SIG-M5 treated with dmso at 0.1 percent for 504 hours (cell line): ENCODE measurements at regions not wholly inside any gene's neighbourhood (a gene's known extent, or its start where the extent isn't known, plus 50 kb on each side); places are given as distances from the start of the nearest gene placed in this dataset.

Experiments
- DNase-seq: peaks from one replicate; lab custom pipeline; 2025; ENCODE audit not compliant: unreplicated experiment; lab: John Stamatoyannopoulos, UW

- DNase-seq, result no peak
Measured at GRCh38 chr9:126151031-126151685, 175.5 kb upstream of the MVB12B start.

DNA sequence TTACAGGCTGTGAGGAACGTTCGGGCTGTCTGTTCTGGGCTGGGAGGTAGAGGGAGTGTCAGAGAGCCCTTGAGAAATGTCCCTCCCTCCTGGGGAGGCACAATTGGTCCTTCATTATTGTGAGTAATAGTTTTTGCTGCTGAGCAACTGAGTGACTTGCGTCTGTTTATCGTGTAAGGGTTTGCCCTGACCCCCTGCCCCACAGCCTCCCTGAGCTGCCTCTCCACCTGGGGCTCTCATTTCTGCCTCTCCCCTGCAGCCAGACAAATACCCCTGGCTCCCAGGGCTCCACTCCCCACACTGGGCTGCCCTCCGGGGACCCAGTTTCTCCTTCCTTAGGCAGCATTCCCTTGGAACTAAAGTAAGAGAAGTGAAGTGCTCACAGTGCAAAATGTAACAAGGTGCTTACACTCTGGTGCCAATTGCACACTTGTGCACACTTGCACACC is 174.9 kb upstream of the MVB12B start:
- DNase-seq, result no peak

DNA sequence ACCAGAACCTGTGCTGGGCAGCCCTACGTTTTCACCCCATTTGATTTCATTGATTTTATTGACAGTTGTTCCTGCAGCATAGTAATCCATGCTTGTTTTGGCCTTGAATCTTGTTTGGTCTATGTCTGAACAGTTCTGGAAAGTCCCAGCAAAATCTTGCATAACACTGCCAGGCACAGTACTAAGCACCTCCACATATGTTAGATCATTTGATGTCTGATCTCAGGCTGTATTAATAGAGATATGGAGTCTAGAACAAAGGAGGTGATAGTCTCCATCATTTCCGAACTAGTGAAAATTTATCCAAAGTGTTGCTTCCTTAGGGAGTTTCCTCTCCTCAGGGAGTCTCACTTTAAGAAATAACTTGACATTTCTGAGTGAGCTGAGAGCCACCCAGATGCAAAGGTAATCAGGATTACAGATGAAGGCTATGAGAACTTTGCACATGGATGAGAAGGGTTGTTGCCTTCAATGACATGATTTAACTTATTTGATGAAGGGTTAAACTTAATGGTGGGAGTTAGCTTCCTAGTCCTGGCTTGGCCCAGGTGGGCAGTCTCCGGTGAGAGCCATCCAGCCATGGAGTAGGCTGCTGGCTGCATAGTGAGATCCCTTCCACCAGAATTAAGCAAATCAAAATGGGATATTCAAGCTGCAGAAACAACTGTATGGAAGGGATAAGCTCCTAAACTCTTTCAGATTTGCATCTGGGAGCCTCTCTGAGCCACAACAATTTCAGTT is 173.8 kb upstream of the MVB12B start:
- no peak for DNase-seq

GRCh38 chr9:126153382-126153781 is 173.2 kb upstream of the MVB12B start:
- DNase-seq, result no peak

DNA sequence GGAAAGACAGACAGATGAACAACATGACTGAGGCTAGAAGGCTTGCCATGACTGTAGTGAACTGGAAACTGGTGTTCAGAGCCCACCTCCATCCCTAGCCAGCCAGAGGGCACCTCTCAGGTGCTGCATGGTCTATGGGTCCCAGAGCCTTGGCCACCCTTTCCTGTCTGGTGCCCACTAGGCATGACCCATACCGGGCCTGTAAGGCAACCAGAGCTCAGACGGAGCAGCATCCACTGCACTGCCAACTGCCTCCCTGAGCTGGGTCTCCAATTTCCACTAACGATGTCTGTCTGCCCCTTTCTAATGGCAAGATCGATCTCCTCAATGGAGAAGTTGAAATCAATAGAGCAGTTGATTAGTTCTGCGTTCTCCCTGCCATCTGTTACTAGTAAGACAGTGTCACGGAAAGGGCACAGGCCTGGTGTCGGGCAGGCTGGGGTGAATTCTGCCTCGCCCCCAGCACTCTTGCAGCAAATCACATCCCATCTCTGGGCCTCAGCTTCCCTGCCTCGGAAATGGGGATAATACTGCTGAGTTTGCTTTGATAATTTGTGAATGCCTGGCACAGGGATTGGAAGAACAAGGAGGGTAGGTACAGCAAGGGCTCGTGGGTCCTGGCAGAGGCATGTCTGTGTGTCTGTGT is 172.3 kb upstream of the MVB12B start:
- no peak for DNase-seq

GRCh38 chr9:126154869-126155268 is 171.8 kb upstream of the MVB12B start:
- no peak for DNase-seq

- no peak for DNase-seq
Measured at GRCh38 chr9:126155756-126156664, 170.6 kb upstream of the MVB12B start.

DNA sequence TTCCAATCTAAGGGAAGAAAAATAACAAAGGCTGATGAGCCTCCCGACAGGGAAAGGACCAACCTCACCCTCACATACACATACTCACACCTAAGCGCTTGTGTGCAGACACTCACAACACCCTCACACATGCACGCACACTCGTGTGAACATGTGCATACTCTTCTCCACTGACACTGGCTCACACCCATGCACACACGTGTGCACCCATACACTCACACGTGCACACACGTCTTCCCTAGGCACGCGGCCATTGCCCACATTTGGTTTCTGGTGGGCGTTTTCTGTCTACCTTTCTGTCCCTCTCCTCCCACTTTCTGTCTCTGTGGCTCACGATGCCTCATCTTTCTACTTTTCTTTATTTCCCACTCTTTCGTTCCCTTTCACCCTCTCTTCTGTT is 169.7 kb upstream of the MVB12B start:
- DNase-seq, result no peak

DNA sequence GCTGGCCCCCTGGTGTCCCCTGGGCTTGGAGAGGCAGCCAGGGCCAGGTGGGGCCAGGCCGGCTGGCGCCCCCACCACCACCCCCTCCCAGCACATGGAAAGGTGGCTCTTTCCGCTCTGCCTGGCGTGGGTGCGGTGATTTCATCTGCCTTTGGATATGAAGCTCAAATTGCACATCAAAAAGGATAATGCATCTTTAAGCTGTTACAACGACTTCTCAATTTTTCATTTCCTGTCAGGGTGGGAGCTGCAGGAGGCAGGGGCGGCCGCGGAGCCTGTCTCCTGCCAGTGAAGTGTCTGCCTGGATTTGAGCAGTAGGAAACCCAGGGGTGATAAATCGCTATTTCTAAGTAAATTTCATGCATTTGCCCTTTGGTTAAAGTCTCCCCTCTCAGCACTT is 169.2 kb upstream of the MVB12B start:
- no peak for DNase-seq

DNA sequence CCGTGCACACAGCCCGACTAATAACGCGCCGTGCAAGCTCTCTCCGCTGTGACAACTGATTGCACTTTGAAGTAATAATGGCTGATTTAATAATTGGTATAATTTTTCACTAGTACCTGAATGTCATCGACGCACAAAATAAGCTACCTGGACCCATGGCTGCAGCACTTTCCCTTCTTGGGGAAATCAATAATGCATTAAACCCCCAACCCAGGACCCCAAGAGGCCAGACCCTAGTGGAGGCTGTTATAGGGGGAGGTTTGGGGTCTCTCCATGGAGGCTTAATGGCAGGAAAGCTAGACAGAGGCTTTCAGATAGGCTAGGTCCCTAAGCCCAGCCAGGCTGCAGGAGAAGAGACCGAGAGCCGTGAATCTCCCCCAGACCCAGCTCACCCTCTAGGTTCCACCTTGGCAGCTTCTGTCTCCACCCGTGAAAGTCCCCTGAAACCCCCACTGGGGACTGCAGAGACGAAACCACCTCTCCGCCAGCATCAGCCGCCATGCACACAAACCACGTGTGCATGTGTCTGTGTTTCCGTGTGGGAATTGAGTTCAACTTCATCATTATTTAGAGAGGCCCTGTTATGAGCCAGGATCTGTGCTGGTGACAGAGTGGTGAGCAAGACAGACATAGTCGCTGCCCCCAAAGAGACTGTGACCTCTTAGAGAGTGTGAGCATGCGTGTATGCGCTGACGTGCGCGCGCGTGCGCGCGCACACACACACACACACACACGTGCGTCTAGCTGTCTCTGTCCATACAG is 168.6 kb upstream of the MVB12B start:
- no peak for DNase-seq

DNA sequence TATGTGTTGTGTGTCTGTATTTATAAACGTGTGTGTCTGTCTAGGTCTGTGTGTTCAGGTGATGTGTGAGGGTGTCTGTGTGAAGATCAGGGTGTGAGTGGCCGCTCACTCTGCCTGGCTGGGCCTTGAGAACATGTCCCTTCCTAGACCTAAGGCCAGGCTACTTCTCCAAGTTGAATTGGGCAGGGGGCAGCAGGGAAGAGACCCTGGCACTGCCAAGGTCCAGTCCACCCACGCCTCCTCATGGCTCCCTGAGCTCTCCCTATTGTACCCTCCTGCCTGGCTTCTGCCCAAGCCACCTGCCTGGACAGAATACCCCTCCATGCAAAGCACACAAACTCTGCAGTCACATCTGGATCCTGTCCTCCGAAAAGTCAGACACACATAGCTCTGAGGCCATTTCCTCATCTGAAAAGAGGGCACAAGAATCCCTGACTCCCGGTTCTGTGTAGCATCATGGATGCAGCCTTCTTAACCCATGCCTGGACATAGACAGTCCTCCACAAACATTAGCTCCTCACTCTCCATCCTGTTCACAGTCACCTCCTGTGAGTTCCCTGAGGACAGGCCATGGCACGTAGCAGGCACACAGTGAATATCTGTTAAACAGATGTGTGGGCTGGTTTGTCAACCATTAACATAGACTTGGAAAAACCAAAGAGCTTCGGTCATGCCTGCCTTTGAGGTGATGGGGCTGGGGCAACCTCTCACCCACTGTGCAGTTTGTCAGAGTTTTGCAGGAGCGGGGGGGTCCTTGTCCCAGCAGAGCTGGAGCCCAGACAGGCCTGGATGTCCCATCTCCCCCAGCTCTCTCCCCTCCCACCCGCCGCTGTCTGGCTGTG is 167.8 kb upstream of the MVB12B start:
- no peak for DNase-seq

DNA sequence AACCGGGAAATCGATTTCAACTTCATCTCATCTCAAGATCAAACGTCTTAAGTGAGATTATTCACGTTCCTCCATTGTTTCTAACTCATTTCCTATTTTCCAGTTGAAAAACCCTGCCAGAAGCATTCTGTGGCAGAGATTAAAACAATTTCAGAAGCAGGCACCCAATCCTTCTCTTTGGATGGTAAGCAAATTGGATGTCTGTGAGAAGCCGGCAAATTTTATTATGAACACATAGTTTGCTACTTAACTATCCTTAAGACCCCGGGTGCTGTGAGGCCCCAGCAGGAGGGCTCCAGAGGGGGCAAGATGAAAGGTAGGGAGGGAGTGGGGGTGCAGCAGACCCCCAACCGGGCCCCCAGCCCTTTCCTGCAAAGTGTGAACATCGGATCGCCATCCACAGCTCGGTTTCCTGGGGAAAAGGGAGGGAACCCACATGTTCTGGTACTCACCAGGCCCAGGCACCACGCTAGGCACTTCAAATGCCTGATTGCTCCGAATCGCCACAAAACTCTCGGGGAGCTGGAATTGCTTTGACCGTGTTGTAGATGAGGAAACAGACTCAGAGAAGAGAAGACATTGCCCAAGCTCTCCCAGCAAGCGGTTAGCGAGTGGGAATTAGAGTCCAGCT is 167.1 kb upstream of the MVB12B start:
- DNase-seq, result no peak

DNA sequence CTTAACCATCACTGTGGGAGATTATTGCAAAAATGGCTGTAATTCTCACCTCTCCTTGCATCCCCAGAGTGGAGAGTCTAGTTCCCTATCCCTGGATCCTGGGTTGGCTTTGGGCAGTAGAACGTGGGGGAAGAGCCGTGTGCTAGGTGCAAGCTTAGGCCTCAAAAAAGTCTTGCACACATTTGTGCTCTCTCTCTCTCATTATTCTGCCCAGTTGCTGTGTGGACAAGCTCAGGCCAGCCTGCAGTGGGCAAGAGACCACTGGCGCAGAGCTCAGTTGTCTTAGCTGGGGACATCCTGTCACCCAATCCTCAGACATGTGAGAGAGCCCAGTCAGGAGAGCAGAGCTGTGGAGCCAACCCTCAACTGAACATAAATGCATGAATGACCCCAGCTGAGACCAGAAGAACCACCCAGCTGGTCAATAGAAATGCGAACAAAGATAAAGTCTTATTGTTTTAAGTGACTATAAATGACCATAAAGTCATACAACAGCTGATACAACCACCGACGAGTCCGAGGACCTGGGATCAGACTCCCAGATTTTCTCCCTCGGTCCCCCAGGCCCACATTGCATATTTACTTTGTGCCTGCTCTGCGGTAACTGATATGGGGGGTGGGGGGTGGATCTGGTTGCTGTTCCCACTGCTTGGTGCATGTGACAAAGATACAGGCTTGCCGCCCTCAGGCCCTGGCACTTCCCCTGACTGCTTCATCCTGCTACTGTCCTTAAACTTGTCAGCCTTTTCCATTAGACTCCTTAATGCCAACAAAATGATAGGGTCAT is 166.4 kb upstream of the MVB12B start:
- no peak for DNase-seq

- DNase-seq, result no peak
Measured at GRCh38 chr9:126160854-126161329, 165.7 kb upstream of the MVB12B start.

GRCh38 chr9:126162611-126163381 is 163.8 kb upstream of the MVB12B start:
- DNase-seq, result no peak

DNA sequence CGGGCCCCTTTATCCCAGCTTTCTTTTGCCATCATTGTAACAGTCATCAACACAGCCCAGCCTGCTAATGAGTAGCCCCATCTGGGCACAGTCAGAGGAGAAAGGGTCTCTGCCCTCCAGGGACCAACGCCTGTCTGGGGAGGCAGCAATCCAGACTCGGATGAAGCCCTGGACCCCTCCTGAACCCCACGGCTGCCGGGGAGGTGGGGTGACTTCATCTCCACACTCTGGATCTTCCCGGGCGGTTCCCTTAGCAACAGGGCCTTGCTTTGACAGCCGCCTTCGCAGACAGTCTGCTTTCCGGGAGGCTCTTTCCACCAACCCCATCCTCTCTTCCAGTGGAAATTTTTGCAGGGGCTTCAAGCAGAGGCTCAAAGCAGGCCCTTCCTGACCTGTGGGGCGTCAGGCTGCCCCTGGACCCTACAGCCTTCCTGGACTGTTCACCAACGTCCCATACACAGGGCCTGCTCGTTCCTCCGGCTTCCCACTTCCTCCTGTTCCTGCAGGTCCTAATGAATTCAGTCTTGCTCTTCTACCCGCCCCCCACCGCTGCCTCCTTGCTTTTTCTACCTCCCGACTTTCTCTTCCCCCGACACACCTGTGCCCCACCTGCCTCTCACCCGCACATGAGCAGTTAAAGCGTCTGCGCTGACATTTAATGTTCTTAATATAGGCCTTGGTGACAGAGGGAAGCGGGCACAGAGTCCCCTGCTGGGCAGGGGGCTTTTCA is 161.7 kb upstream of the MVB12B start:
- DNase-seq, result no peak

- no peak for DNase-seq
Measured at GRCh38 chr9:126165755-126166154, 160.9 kb upstream of the MVB12B start.
